ENCODE measurements at regions not wholly inside any gene's neighbourhood (a gene's known extent, or its start where the extent isn't known, plus 50 kb on each side); places are given as distances from the start of the nearest gene placed in this dataset.

- DNase-seq (ENCODE audit: low read depth), result no peak
Observed at GRCh38 chr19:28290963-28291657, 921.8 kb downstream of the UQCRFS1 start.

- DNase-seq (ENCODE audit: low read depth), result no peak
Observed at GRCh38 chr19:28289295-28290063, 923.5 kb downstream of the UQCRFS1 start.

- DNase-seq (ENCODE audit: low read depth), result no peak
Observed at GRCh38 chr19:28288572-28289264, 924.2 kb downstream of the UQCRFS1 start.

- no peak for DNase-seq (ENCODE audit: low read depth)
Observed at GRCh38 chr19:28285917-28286316, 927.0 kb downstream of the UQCRFS1 start.

- DNase-seq (ENCODE audit: low read depth), result no peak
Observed at GRCh38 chr19:28285078-28285477, 927.9 kb downstream of the UQCRFS1 start.

- DNase-seq (ENCODE audit: low read depth), result no peak
Observed at GRCh38 chr19:28284389-28284788, 928.6 kb downstream of the UQCRFS1 start.

- DNase-seq (ENCODE audit: low read depth), result no peak
Observed at GRCh38 chr19:28283592-28283991, 929.4 kb downstream of the UQCRFS1 start.

- no peak for DNase-seq (ENCODE audit: low read depth)
Observed at GRCh38 chr19:28281676-28282075, 931.3 kb downstream of the UQCRFS1 start.

- no peak for DNase-seq (ENCODE audit: low read depth)
Observed at GRCh38 chr19:28264556-28264955, 948.4 kb downstream of the UQCRFS1 start.

GRCh38 chr19:28258829-28259228 is 954.1 kb downstream of the UQCRFS1 start:
- no peak for DNase-seq (ENCODE audit: low read depth)

GRCh38 chr19:28257396-28257795 is 955.6 kb downstream of the UQCRFS1 start:
- no peak for DNase-seq (ENCODE audit: low read depth)

- no peak for DNase-seq (ENCODE audit: low read depth)
Observed at GRCh38 chr19:28247243-28247642, 965.7 kb downstream of the UQCRFS1 start.

GRCh38 chr19:28245937-28246336 is 967.0 kb downstream of the UQCRFS1 start:
- DNase-seq (ENCODE audit: low read depth), result no peak

GRCh38 chr19:28244966-28245365 is 968.0 kb downstream of the UQCRFS1 start:
- DNase-seq (ENCODE audit: low read depth), result no peak

GRCh38 chr19:28242317-28242927 is 970.5 kb downstream of the UQCRFS1 start:
- DNase-seq (ENCODE audit: low read depth), result no peak

- no peak for DNase-seq (ENCODE audit: low read depth)
Observed at GRCh38 chr19:28239270-28239669, 973.7 kb downstream of the UQCRFS1 start.

GRCh38 chr19:28238270-28238820 is 974.6 kb downstream of the UQCRFS1 start:
- DNase-seq (ENCODE audit: low read depth), result no peak

- no peak for DNase-seq (ENCODE audit: low read depth)
Observed at GRCh38 chr19:28235606-28236125, 977.3 kb downstream of the UQCRFS1 start.

- no peak for DNase-seq (ENCODE audit: low read depth)
Observed at GRCh38 chr19:28234637-28235036, 978.3 kb downstream of the UQCRFS1 start.

- no peak for DNase-seq (ENCODE audit: low read depth)
Observed at GRCh38 chr19:28228854-28229253, 984.1 kb downstream of the UQCRFS1 start.

- no peak for DNase-seq (ENCODE audit: low read depth)
Observed at GRCh38 chr19:28224441-28224840, 988.5 kb downstream of the UQCRFS1 start.

- DNase-seq (ENCODE audit: low read depth), result no peak
Observed at GRCh38 chr19:28221736-28222135, 991.2 kb downstream of the UQCRFS1 start.

Data from activated T-helper 9 cell treated with anti-CD3 and anti-CD28 coated beads, Interleukin-2, amount 50 U/mL, for 16 hours (primary cell).